H9 (cell line): ENCODE measurements at regions not wholly inside any gene's neighbourhood (a gene's known extent, or its start where the extent isn't known, plus 50 kb on each side); places are given as distances from the start of the nearest gene placed in this dataset.

Experiments
- DNase-seq: peaks from one replicate; pipeline ENCODE4 v3.0.0-alpha.2; 2017
- H2AFZ ChIP-seq: one replicate; pipeline ENCODE4 v1.6.1; 2013; ENCODE audit warnings: mild to moderate bottlenecking, low read length, control low read depth, moderate library complexity
- H2AK5ac ChIP-seq: 2 replicates; pipeline ENCODE4 v1.6.1; 2013; ENCODE audit warnings: low read length, control low read depth, mixed read lengths; ENCODE audit not compliant: insufficient read length
- H2BK120ac ChIP-seq: one replicate; pipeline ENCODE4 v1.6.1; 2013; ENCODE audit warnings: low read depth, mild to moderate bottlenecking, low read length, control low read depth, inconsistent platforms; ENCODE audit not compliant: poor library complexity, severe bottlenecking
- H2BK12ac ChIP-seq: 2 replicates; pipeline ENCODE4 v1.6.1; 2013; ENCODE audit warnings: low read length, control low read depth, mixed read lengths, low read depth; ENCODE audit not compliant: insufficient read length
- H2BK15ac ChIP-seq: 2 replicates; pipeline ENCODE4 v1.6.1; 2013; ENCODE audit warnings: low read depth, low read length, control low read depth
- H2BK20ac ChIP-seq: one replicate; pipeline ENCODE4 v1.6.1; 2013; ENCODE audit warnings: low read depth, mild to moderate bottlenecking, low read length, control low read depth, inconsistent platforms; ENCODE audit not compliant: poor library complexity, severe bottlenecking
- H2BK5ac ChIP-seq: 2 replicates; pipeline ENCODE4 v1.6.1; 2013; ENCODE audit warnings: low read length, control low read depth, mixed read lengths; ENCODE audit not compliant: insufficient read length
- H3K14ac ChIP-seq: 2 replicates; pipeline ENCODE4 v1.6.1; 2013; ENCODE audit warnings: low read length, control low read depth; ENCODE audit not compliant: insufficient read depth
- H3K18ac ChIP-seq: 2 replicates; pipeline ENCODE4 v1.6.1; 2013; ENCODE audit warnings: low read depth, mild to moderate bottlenecking, mixed read lengths, low read length, control low read depth; ENCODE audit not compliant: insufficient read length
- H3K23ac ChIP-seq: 2 replicates; pipeline ENCODE4 v1.6.1; 2013; ENCODE audit warnings: low read length, control low read depth, mixed read lengths, low read depth; ENCODE audit not compliant: insufficient read length
- H3K23me2 ChIP-seq: 2 replicates; pipeline ENCODE4 v1.6.1; 2013; ENCODE audit warnings: low read depth, mild to moderate bottlenecking, mixed read lengths, low read length, control low read depth; ENCODE audit not compliant: insufficient read length, poor library complexity, severe bottlenecking
- H3K27ac ChIP-seq: 2 replicates; pipeline ENCODE4 v1.5.1; 2013; ENCODE audit warnings: low read length, control low read depth, mixed read lengths, low read depth; ENCODE audit not compliant: insufficient read length
- H3K27me3 ChIP-seq: 2 replicates; pipeline ENCODE4 v1.6.1; 2013; ENCODE audit warnings: low read length, control low read depth, inconsistent platforms; ENCODE audit not compliant: insufficient read depth
- H3K4ac ChIP-seq: 2 replicates; pipeline ENCODE4 v1.6.1; 2013; ENCODE audit warnings: low read depth, mild to moderate bottlenecking, control low read depth, inconsistent platforms, low read length, moderate library complexity
- H3K4me1 ChIP-seq: 2 replicates; pipeline ENCODE4 v1.6.1; 2013; ENCODE audit warnings: low read length, control low read depth, inconsistent platforms; ENCODE audit not compliant: insufficient read depth
- H3K4me2 ChIP-seq: 2 replicates; pipeline ENCODE4 v1.6.1; 2013; ENCODE audit warnings: low read length, control low read depth, mixed read lengths; ENCODE audit not compliant: insufficient read length, insufficient read depth
- H3K56ac ChIP-seq: 2 replicates; pipeline ENCODE4 v1.6.1; 2013; ENCODE audit warnings: low read depth, mild to moderate bottlenecking, mixed read lengths, low read length, control low read depth; ENCODE audit not compliant: insufficient read length
- H3K79me1 ChIP-seq: 2 replicates; pipeline ENCODE4 v1.6.1; 2013; ENCODE audit warnings: low read depth, mild to moderate bottlenecking, moderate library complexity, low read length, control low read depth, inconsistent platforms; ENCODE audit not compliant: insufficient read depth, poor library complexity, severe bottlenecking
- H3K79me2 ChIP-seq: 2 replicates; pipeline ENCODE4 v1.6.1; 2013; ENCODE audit warnings: low read length, control low read depth, inconsistent platforms; ENCODE audit not compliant: insufficient read depth
- H3K9ac ChIP-seq: 2 replicates; pipeline ENCODE4 v1.6.1; 2013; ENCODE audit warnings: low read length, control low read depth, mixed read lengths; ENCODE audit not compliant: insufficient read length; ENCODE audit errors: extremely low read depth
- H3K9me3 ChIP-seq: one replicate; pipeline ENCODE4 v1.6.1; 2013; ENCODE audit warnings: low read depth, low read length, inconsistent platforms; ENCODE audit not compliant: control insufficient read depth
- H3T11ph ChIP-seq: one replicate; pipeline ENCODE4 v1.6.1; 2013; ENCODE audit warnings: mild to moderate bottlenecking, low read length, control low read depth, inconsistent platforms
- H4K20me1 ChIP-seq: one replicate; pipeline ENCODE4 v1.6.1; 2013; ENCODE audit not compliant: control insufficient read depth, insufficient read length, insufficient read depth
- H4K5ac ChIP-seq: 2 replicates; pipeline ENCODE4 v1.6.1; 2013; ENCODE audit warnings: low read depth, mild to moderate bottlenecking, mixed read lengths, low read length, control low read depth; ENCODE audit not compliant: insufficient read length
- H4K8ac ChIP-seq: replicated peaks from 2 replicates; pipeline ENCODE4 v1.6.1; 2013; ENCODE audit warnings: low read length, control low read depth, mixed read lengths, low read depth; ENCODE audit not compliant: insufficient read length
- H4K91ac ChIP-seq: 2 replicates; pipeline ENCODE4 v1.6.1; 2013; ENCODE audit warnings: low read depth, mild to moderate bottlenecking, moderate library complexity, mixed read lengths, low read length, control low read depth; ENCODE audit not compliant: insufficient read length
- H3K27ac Mint-ChIP-seq, 3 experiments: 2 replicates in 2 of 3; 3 replicates in 1 of 3; pipeline ENCODE4 v1.8.0; 2020 to 2021; ENCODE audit warnings: mixed read lengths in 3 of 3, mild to moderate bottlenecking in 1 of 3, moderate library complexity in 1 of 3
- H3K27me3 Mint-ChIP-seq: 2 replicates; pipeline ENCODE4 v1.8.0; 2021; ENCODE audit warnings: low read depth, mild to moderate bottlenecking, moderate library complexity, mixed read lengths
- H3K36me3 Mint-ChIP-seq, 3 experiments: 2 replicates in 2 of 3; 3 replicates in 1 of 3; pipeline ENCODE4 v1.8.0; 2020 to 2021; ENCODE audit warnings: low read depth in 3 of 3, mixed read lengths in 3 of 3; ENCODE audit not compliant: insufficient read depth in 1 of 3
- H3K4me1 Mint-ChIP-seq, 2 experiments: 2 replicates each; pipeline ENCODE4 v1.8.0; 2020; ENCODE audit warnings: mixed read lengths in 2 of 2
- H3K4me3 Mint-ChIP-seq, 2 experiments: 2 replicates in 1 of 2; 3 replicates in 1 of 2; pipeline ENCODE4 v1.8.0; 2020 to 2021; ENCODE audit warnings: mild to moderate bottlenecking in 2 of 2, mixed read lengths in 2 of 2, moderate library complexity in 1 of 2
- H3K9me3 Mint-ChIP-seq, 2 experiments: 2 replicates in 1 of 2; 3 replicates in 1 of 2; pipeline ENCODE4 v1.8.0; 2020; ENCODE audit warnings: mild to moderate bottlenecking in 2 of 2, mixed read lengths in 2 of 2, moderate library complexity in 1 of 2
- WGBS: extraction: QIAGEN DNeasy Blood & Tissue Kit; methylation state at CpG from one replicate; pipeline ENCODE4 v1.1.7; 2013; ENCODE audit warnings: missing lambda C conversion rate, low lambda C conversion rate, mixed read lengths; ENCODE audit not compliant: insufficient read length; ENCODE audit errors: extremely low coverage; 5-methylcytosine and 5-hydroxymethylcytosine counted together
- TF ChIP-seq, protein P1 (sequence below): fragments of 200-600 bp; sonication (generic); conservative IDR thresholded peaks from 3 replicates; pipeline ENCODE4 v1.8.0; 2021; ENCODE audit warnings: antibody characterized with exemption, mild to moderate bottlenecking

GRCh38 chr20:11429889-11430519 lies 487.7 kb upstream of the BTBD3 start:
- no peaks in the 10 kb centered on the region for H3K79me1 ChIP-seq
- DNase-seq: no peak
- Mint-ChIP-seq H3K27me3 (no peaks in the 10 kb centered on the region), H3K27ac (no peak overlapping the region), H3K36me3 (peaks cover 3 to 8% (median 7%) of the 10 kb centered on the region in 3 experiments), H3K9me3 (peaks cover 5 to 10% of the 10 kb centered on the region in 2 experiments), H3K4me1 (peaks cover 3 to 7% of the 10 kb centered on the region in 2 experiments; a peak in 3 of 4 replicates), H3K4me3 (no peak overlapping the region)
- no peak overlapping the region for H2BK20ac ChIP-seq
- H3K4me2 ChIP-seq: no peak overlapping the region
- no peaks in the 10 kb centered on the region for H3K79me2 ChIP-seq
- H3K4me1 ChIP-seq: no peaks in the 10 kb centered on the region; the same call in 1 of the 2 replicates
- H2BK120ac ChIP-seq: no peak overlapping the region
- no peak overlapping the region for H2BK12ac ChIP-seq
- H3K56ac ChIP-seq: no peak overlapping the region
- H3T11ph ChIP-seq: no peak overlapping the region
- no peak overlapping the region for H4K91ac ChIP-seq
- no peak overlapping the region for H2BK5ac ChIP-seq
- H4K20me1 ChIP-seq: no peaks in the 10 kb centered on the region
- no peak overlapping the region for H2AK5ac ChIP-seq
- no peaks in the 10 kb centered on the region for H3K27me3 ChIP-seq
- no CpG with 5 or more reads among the region's 5 CpGs for WGBS
- H3K14ac ChIP-seq: no peak overlapping the region
- H3K23ac ChIP-seq: no peak overlapping the region
- H3K9me3 ChIP-seq: no peaks in the 10 kb centered on the region
- H3K27ac ChIP-seq: no peak overlapping the region
- TF ChIP-seq, protein P1, sequence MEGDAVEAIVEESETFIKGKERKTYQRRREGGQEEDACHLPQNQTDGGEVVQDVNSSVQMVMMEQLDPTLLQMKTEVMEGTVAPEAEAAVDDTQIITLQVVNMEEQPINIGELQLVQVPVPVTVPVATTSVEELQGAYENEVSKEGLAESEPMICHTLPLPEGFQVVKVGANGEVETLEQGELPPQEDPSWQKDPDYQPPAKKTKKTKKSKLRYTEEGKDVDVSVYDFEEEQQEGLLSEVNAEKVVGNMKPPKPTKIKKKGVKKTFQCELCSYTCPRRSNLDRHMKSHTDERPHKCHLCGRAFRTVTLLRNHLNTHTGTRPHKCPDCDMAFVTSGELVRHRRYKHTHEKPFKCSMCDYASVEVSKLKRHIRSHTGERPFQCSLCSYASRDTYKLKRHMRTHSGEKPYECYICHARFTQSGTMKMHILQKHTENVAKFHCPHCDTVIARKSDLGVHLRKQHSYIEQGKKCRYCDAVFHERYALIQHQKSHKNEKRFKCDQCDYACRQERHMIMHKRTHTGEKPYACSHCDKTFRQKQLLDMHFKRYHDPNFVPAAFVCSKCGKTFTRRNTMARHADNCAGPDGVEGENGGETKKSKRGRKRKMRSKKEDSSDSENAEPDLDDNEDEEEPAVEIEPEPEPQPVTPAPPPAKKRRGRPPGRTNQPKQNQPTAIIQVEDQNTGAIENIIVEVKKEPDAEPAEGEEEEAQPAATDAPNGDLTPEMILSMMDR: no peak
- no peak overlapping the region for H4K5ac ChIP-seq
- H3K23me2 ChIP-seq: no peaks in the 10 kb centered on the region
- no peak overlapping the region for H3K18ac ChIP-seq
- H3K4ac ChIP-seq: no peak overlapping the region
- H2BK15ac ChIP-seq: no peak overlapping the region
- H3K9ac ChIP-seq: no peak overlapping the region
- peak overlapping the region; percentile 59 for H2AFZ ChIP-seq
- H4K8ac ChIP-seq: no peak overlapping the region
